ENCODE measurements at regions not wholly inside any gene's neighbourhood (a gene's known extent, or its start where the extent isn't known, plus 50 kb on each side); places are given as distances from the start of the nearest gene placed in this dataset.

- TF ChIP-seq EP300 (IDR thresholded peaks at IDR 0.05; ENCODE audit: low read depth) (no peak), CTCF (IDR thresholded peaks at IDR 0.05) (no peak), POLR2A (IDR thresholded peaks at IDR 0.05) (no peak)
Observed at GRCh38 chr3:17951241-17951640, 208.8 kb upstream of the TBC1D5 start.
